Left ventricle myocardium inferior (tissue), 1 donor: ENCODE measurements at regions not wholly inside any gene's neighbourhood (a gene's known extent, or its start where the extent isn't known, plus 50 kb on each side); places are given as distances from the start of the nearest gene placed in this dataset.

Experiments used
- DNase-seq: peaks from one replicate; pipeline ENCODE4 v3.0.0-alpha.2; 2020
- H3K27ac ChIP-seq: fragments of 200-600 bp; replicated peaks from 2 replicates; pipeline ENCODE4 v1.8.0; 2021
- H3K27me3 ChIP-seq: fragments of 200-600 bp; 2 replicates; pipeline ENCODE4 v1.8.0; 2021; ENCODE audit warnings: low read depth
- H3K36me3 ChIP-seq: fragments of 200-600 bp; 2 replicates; pipeline ENCODE4 v1.8.0; 2021
- H3K4me1 ChIP-seq: fragments of 200-600 bp; 2 replicates; pipeline ENCODE4 v1.8.0; 2021
- H3K4me3 ChIP-seq: fragments of 200-600 bp; 2 replicates; pipeline ENCODE4 v1.8.0; 2021; ENCODE audit warnings: mild to moderate bottlenecking, moderate library complexity
- H3K9me3 ChIP-seq: fragments of 200-600 bp; replicated peaks from 2 replicates; pipeline ENCODE4 v1.8.0; 2021
- intact Hi-C: fragments of 100-400 bp; cut with micrococcal nuclease; formaldehyde crosslinking; loops from one replicate; pipeline ENCODE4 v1.11.0; 2022
- TF ChIP-seq, protein P1 (sequence below): fragments of 200-600 bp; IDR thresholded peaks from 2 replicates; pipeline ENCODE4 v1.8.0; 2021; ENCODE audit warnings: antibody characterized with exemption, mild to moderate bottlenecking, borderline replicate concordance
- donor health status: DM: no; HTN: yes; CAD: no; lungs with severe emphysema.

DNA sequence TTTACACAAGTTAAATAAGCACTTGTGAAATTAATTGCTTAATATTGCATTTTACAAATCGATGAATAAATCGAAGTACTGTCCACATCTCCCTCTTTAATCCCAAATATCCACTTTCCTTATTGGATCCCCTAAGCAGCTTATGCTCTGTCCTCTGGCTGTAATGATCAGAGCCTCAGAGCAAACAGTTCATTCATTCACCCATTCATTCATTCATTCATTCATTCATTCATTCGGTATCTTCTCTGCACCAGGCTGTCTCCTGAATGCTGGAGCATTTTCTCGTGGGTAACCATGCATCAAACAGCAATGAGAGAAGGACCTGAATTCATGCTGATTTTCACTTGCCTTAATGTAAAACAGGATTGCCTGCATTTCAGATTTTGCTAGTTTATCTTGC is 69.5 kb upstream of the IGSF21 start:
- no peak for DNase-seq

DNA sequence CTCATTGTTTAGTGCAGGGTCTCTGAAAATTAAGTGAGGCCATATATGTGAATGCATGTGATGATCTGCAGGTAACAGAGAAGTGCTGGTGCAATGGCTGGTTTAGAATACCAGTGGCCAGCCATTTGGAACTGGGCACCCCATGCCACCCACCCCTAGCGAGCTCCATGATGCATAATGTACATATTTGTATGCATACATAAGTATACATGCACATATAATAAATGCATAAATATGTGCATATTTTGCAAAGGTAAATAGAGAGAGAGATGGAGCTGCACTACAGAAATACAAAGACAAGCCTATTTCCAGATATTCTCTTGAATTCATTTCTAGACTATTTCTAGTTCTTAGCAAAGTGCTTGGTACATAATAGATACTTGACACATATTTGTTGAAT is 68.5 kb upstream of the IGSF21 start:
- no peak overlapping the region for H3K27ac ChIP-seq
- H3K36me3 ChIP-seq = no peaks in the 10 kb centered on the region
- intact Hi-C loops = no loop called here
- no peaks in the 10 kb centered on the region for H3K9me3 ChIP-seq
- no peaks in the 10 kb centered on the region for H3K4me1 ChIP-seq
- peaks cover 89% of the 10 kb centered on the region for H3K27me3 ChIP-seq
- no peak for DNase-seq
- TF ChIP-seq, protein P1, sequence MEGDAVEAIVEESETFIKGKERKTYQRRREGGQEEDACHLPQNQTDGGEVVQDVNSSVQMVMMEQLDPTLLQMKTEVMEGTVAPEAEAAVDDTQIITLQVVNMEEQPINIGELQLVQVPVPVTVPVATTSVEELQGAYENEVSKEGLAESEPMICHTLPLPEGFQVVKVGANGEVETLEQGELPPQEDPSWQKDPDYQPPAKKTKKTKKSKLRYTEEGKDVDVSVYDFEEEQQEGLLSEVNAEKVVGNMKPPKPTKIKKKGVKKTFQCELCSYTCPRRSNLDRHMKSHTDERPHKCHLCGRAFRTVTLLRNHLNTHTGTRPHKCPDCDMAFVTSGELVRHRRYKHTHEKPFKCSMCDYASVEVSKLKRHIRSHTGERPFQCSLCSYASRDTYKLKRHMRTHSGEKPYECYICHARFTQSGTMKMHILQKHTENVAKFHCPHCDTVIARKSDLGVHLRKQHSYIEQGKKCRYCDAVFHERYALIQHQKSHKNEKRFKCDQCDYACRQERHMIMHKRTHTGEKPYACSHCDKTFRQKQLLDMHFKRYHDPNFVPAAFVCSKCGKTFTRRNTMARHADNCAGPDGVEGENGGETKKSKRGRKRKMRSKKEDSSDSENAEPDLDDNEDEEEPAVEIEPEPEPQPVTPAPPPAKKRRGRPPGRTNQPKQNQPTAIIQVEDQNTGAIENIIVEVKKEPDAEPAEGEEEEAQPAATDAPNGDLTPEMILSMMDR = no peak
- H3K4me3 ChIP-seq = no peak overlapping the region

More for the DNA sequence above, 69.5 kb upstream of the IGSF21 start:
- Histone ChIP-seq H3K36me3 (no peaks in the 10 kb centered on the region), H3K27ac (no peak overlapping the region), H3K9me3 (no peaks in the 10 kb centered on the region), H3K27me3 (peaks cover 89% of the 10 kb centered on the region), H3K4me1 (no peaks in the 10 kb centered on the region), H3K4me3 (no peak overlapping the region)
- TF ChIP-seq, protein P1 = no peak
- intact Hi-C loops = no loop called here

- H3K27me3 ChIP-seq = peaks cover 93% of the 10 kb centered on the region
- DNase-seq = no peak
- H3K4me3 ChIP-seq = no peak overlapping the region
- TF ChIP-seq, protein P1 = no peak
- H3K27ac ChIP-seq = no peak overlapping the region
- no peaks in the 10 kb centered on the region for H3K36me3 ChIP-seq
- no peaks in the 10 kb centered on the region for H3K4me1 ChIP-seq
- intact Hi-C loops = no loop called here
- H3K9me3 ChIP-seq = no peaks in the 10 kb centered on the region
Measured at GRCh38 chr1:18041102-18041501, 66.5 kb upstream of the IGSF21 start.

- Histone ChIP-seq H3K9me3 (no peaks in the 10 kb centered on the region), H3K4me3 (no peak overlapping the region), H3K27me3 (peaks cover 94% of the 10 kb centered on the region), H3K27ac (no peak overlapping the region), H3K4me1 (no peaks in the 10 kb centered on the region), H3K36me3 (no peaks in the 10 kb centered on the region)
- TF ChIP-seq, protein P1 = peak; percentile 43
- no peak for DNase-seq
- intact Hi-C loops = no loop called here
Measured at GRCh38 chr1:18041685-18042355, 65.8 kb upstream of the IGSF21 start.

DNA sequence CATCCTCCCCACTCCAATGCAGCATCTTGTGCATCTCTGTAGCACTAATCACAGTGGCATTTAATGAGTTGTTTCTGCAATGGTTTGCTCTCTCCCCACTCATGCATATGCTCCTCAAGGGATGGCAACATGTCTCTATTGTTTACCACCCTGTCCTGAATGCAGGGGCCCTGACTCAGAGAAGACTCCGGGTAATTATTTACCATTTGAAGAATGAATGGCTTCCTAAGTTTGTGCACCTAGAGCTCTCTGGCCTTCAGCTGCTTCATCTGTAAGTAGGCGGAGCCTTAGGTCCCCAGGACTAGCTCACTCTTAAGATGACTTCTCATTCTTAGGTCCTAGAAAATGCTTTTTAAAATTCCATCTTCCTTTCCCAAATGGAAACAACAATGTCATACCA is 63.7 kb upstream of the IGSF21 start:
- Histone ChIP-seq H3K27ac (no peak overlapping the region), H3K27me3 (peaks cover 89% of the 10 kb centered on the region), H3K4me1 (no peaks in the 10 kb centered on the region), H3K9me3 (no peaks in the 10 kb centered on the region), H3K36me3 (no peaks in the 10 kb centered on the region), H3K4me3 (no peak overlapping the region)
- intact Hi-C loops = no loop called here
- TF ChIP-seq, protein P1 = no peak
- DNase-seq = no peak
